HG03025 (cell line): ENCODE measurements at regions not wholly inside any gene's neighbourhood (a gene's known extent, or its start where the extent isn't known, plus 50 kb on each side); places are given as distances from the start of the nearest gene placed in this dataset.

Experiments
- ATAC-seq: cut with Tn5 transposase; IDR thresholded peaks from one replicate; pipeline ENCODE4 v1.9.1; 2021; ENCODE audit warnings: mild to moderate bottlenecking, moderate library complexity; ENCODE audit not compliant: unreplicated experiment, low FRiP score

DNA sequence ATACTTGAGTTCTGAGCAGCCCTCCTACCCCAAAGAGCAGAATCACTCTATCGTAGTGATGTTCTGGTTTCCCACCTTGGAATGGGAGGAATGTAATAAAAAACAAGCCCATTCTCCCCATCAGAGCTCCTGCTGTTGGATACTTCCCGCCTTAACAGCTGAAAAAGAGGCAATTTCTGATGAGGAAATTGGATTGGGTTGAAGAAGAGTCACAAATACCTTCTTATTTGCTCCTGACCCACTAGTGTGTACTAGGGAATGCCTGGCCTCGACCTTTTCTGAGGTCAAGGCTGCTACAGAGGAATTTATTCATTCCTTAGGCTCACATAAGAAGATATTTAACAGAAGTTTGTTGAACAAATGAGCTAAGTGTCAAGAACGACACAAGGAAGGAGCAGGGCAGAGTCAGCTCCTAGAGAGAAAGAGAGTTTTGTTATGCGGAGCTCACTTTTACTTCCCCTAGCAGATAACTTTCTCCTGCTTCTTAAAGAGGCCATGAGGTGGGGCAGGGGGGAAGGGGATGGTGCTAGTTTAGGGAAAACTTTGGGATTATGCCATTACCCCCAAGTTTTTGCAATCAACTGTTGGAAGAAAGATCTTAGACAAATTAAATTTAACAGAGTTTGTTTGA, 273.8 kb upstream of the CLNK start:
- ATAC-seq: no peak

- ATAC-seq: no peak
Observed at GRCh38 chr4:10951306-10951705, 266.7 kb upstream of the CLNK start.

- no peak for ATAC-seq
Observed at GRCh38 chr4:10949039-10949733, 264.6 kb upstream of the CLNK start.

DNA sequence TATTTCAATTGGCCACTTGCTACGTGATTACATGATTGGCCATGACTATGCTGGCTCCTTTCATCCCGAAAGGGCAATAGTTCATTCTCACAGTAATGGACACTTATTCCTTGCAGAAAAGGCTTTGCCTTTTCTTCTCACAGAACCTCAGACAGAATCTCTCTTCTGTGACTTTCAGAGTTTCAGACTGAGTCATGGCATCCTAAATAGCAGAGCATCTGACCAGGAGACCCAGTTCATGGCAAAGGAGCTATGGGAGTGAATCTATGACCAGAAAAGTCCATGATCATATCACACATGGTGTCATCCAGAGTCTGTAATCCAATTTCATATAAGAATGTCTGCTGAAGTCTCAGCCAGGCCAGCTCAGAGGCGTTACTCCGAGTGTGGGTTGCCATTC, 263.3 kb upstream of the CLNK start:
- no peak for ATAC-seq

DNA sequence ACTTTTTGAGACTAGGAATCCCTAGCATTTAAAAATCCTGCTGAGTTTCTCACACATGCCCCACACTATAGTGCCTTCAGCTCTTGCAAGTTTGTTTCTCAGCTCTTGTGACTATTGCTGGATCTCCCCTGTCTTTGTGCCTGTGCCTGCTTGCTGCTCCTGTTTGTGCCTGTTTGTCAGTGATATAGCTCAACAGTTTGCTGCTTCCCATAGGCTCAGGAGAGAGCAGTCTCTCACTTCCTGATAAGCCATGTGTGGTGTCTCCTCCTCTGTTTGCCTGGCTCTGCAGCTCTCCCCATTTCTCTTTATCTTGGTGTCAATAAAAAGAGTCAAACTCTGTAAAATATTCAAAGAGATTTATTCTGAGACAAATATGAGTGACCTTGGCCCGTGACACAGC, 259.8 kb upstream of the CLNK start:
- ATAC-seq: no peak

DNA sequence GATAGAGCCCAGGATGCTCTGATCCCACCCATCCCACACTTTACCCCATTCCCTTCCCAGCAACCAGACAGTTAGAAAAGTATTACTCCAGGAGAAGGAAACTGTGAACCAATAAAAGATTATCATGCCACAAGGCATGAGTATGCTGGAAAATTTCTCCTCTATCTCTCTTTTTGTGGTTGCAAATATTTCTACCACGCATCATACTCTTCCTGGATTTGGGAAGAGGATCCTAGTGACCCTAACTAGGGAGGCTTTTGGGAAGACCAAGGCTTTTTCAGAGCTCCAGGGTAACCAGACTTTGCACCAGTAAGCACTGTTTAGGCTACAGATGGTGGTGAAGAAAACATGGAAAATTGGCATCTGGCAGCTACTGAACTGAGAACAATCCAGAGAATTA, 257.6 kb upstream of the CLNK start:
- no peak for ATAC-seq

- ATAC-seq: no peak
Observed at GRCh38 chr4:10929818-10930217, 245.2 kb upstream of the CLNK start.

DNA sequence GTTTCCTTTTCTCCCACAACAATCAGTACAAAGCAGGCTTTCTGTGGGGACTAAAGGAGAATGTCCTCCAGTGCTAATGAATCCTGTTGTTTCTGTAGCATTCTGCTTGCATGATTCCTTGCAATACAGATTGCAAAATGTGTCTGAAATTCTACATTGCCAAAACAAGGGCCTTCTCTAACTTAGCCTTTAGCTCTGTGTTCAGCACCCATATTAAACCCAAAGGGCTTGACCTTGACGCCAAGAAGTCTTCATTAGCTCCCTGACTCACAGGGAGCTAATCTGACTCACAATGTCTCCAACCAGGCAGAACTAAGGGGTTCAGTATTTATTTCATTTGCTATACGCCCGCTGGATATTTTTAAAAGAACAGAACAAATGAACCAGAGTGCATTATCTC, 241.4 kb upstream of the CLNK start:
- ATAC-seq: no peak

GRCh38 chr4:10924274-10924673, 239.7 kb upstream of the CLNK start:
- no peak for ATAC-seq

DNA sequence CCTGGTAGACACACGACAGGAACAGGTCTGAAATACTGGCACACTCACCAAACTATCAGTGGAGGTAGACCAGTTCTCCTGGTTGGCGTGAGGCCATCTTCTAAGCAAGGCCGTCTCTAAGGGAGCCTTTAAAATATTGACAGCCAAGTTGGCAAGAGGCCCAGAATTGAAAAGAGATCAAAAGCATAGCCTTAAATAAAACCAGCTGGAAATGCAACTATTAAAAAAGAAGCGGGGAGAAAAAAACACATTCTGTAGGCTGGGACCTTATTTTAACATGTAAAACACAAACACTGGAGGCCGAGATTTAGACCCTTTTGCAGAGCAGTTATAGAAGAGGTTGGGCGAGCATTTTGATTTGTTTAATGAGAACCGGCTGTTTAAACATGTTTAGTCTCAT, 233.0 kb upstream of the CLNK start:
- ATAC-seq: no peak

DNA sequence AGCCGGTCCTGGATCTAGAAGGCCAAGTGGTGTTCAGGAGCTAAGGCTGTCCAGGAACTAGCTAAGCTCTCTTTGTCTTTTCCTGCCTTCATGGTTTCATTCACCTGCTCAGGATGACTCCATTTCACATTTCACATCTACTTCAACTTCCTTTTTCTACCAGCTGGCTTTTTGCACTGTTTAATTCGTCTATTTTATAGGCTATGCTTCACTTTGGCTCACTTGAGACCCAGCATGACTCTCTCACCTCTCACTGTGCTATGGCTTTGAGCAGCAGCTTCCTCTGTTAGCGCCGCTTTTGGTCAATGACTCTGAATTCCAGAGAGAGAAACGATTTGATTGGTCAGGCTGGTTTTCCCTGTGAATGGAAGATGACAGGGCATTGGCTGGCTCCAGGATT, 213.5 kb upstream of the CLNK start:
- no peak for ATAC-seq

GRCh38 chr4:10897076-10897475, 212.5 kb upstream of the CLNK start:
- ATAC-seq: no peak

- ATAC-seq: no peak
Observed at GRCh38 chr4:10893395-10893794, 208.8 kb upstream of the CLNK start.

DNA sequence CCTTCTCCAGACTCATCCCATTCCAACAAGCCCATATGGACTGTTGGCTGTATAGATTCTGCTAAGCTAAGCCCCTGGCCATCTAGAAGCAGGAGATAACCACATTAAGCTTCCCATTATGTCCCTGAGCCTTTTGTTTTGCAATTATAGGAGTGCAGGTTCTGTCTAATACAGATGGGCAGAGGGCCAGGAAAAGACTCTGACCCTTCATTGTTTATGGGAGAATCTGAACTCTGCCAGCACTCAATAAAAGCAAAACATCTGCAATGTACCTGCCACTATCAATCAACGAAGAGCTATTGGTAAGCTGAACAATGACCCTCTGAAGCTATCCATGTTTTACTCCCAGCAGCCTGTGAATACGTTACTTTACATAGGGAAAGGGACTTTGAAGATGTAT, 207.3 kb upstream of the CLNK start:
- no peak for ATAC-seq

- no peak for ATAC-seq
Observed at GRCh38 chr4:10889819-10890218, 205.3 kb upstream of the CLNK start.

- no peak for ATAC-seq
Observed at GRCh38 chr4:10879411-10880110, 195.0 kb upstream of the CLNK start.

DNA sequence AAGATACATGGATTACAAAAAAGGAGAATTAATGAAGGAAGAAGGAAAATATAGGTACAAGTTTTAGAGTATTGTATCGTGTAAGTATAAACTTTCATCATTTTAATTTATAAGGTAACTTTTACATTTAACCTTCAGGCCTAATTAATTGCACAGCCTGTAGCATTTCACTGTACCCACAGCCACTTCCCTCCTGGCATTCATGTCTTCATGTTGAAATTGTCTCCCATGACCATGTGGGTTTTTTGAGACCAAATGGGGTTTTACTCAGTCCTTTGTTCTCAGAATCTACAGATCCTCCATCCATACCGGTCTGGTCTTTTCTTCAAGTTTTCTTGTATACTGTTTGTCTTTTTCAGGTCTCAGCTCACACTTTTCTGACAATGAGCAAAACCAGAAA, 194.3 kb upstream of the CLNK start:
- ATAC-seq: no peak

GRCh38 chr4:10877076-10877475, 192.5 kb upstream of the CLNK start:
- no peak for ATAC-seq

GRCh38 chr4:10875144-10875799, 190.7 kb upstream of the CLNK start:
- no peak for ATAC-seq

- no peak for ATAC-seq
Observed at GRCh38 chr4:10873809-10874208, 189.2 kb upstream of the CLNK start.

DNA sequence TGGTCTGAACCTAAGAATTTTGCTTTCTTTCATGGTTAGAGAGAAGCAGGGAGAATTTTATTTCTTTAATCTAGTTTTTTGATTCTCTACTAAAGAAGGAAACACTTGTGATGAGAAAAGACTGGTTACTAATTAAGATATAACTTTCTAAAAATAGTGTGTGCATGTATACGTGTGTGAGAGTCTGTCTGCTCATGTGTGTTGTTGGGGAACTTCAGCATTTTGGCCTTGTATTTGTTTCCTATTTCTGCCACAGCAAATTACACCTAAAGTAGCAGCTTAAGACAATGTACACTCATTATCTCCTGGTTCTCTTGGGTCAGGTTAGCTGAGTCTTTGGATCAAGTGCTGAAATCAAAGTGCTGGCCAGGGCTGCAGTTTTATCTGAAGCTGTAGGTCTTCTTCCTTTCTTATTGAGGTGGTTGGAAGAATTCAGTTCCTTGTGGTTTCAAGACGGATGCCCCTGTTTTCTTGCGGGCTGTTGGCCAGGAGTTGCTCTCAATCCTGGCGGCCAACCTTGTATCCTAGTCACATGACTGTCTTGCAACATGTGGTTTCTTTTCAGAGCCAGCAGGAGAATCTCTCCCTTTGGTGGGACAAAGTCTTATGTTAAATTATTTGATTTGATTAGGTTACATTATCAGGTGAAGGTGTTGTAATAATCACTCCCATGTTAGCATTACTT, 188.4 kb upstream of the CLNK start:
- ATAC-seq: no peak
